MM.1S (cell line): ENCODE measurements at regions not wholly inside any gene's neighbourhood (a gene's known extent, or its start where the extent isn't known, plus 50 kb on each side); places are given as distances from the start of the nearest gene placed in this dataset.

ENCODE experiments used
- EZH2 ChIP-seq: fragments of 300-600 bp; sonication (generic); optimal IDR thresholded peaks from 2 replicates; pipeline ENCODE3; 2017; ENCODE audit warnings: low read depth, mild to moderate bottlenecking, antibody characterized with exemption, low read length, mixed read lengths
- TF ChIP-seq, protein P1 (sequence below): fragments of 300-600 bp; sonication (generic); IDR thresholded peaks from 2 replicates; pipeline ENCODE4 v1.5.1; 2016; ENCODE audit warnings: antibody characterized with exemption, low read length, mixed read lengths

DNA sequence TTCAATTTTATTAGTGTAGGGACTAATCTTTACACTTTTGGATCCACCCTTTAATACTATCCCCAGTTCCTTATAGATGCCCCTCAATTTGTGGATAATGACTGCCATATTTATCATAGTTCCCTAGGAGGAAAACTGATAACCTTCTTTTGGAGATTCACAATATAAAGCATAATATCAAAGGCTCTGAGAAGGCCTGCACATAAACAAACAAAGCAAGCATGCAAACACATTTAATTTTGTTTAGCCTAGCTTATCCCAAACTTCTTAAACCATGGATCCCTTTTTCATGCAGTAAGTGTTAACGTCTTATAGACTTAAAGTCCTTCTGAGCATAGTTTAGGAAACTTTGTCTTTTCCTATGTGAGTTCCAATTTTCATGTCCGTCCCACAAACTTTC, 290.4 kb upstream of the TBX3 start:
- TF ChIP-seq, protein P1, sequence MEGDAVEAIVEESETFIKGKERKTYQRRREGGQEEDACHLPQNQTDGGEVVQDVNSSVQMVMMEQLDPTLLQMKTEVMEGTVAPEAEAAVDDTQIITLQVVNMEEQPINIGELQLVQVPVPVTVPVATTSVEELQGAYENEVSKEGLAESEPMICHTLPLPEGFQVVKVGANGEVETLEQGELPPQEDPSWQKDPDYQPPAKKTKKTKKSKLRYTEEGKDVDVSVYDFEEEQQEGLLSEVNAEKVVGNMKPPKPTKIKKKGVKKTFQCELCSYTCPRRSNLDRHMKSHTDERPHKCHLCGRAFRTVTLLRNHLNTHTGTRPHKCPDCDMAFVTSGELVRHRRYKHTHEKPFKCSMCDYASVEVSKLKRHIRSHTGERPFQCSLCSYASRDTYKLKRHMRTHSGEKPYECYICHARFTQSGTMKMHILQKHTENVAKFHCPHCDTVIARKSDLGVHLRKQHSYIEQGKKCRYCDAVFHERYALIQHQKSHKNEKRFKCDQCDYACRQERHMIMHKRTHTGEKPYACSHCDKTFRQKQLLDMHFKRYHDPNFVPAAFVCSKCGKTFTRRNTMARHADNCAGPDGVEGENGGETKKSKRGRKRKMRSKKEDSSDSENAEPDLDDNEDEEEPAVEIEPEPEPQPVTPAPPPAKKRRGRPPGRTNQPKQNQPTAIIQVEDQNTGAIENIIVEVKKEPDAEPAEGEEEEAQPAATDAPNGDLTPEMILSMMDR: no peak
- TF ChIP-seq EZH2: no peak
